ENCODE measurements at regions not wholly inside any gene's neighbourhood (a gene's known extent, or its start where the extent isn't known, plus 50 kb on each side); places are given as distances from the start of the nearest gene placed in this dataset.

GRCh38 chr5:61621202-61621650 lies 289.2 kb downstream of the ZSWIM6 start:
- DNase-seq (ENCODE audit: low read depth in 2 of 2, low spot score in 1 of 2): no peak

GRCh38 chr5:61622156-61622555 lies 290.1 kb downstream of the ZSWIM6 start:
- DNase-seq (ENCODE audit: low read depth in 2 of 2, low spot score in 1 of 2): no peak

GRCh38 chr5:61623401-61624069 lies 291.5 kb downstream of the ZSWIM6 start:
- DNase-seq (ENCODE audit: low read depth in 2 of 2, low spot score in 1 of 2): no peak

GRCh38 chr5:61624553-61625136 lies 292.6 kb downstream of the ZSWIM6 start:
- no peak for DNase-seq (ENCODE audit: low read depth in 2 of 2, low spot score in 1 of 2)

- no peak for DNase-seq (ENCODE audit: low read depth in 2 of 2, low spot score in 1 of 2)
Measured at GRCh38 chr5:61625137-61625561, 293.1 kb downstream of the ZSWIM6 start.

- no peak for DNase-seq (ENCODE audit: low read depth in 2 of 2, low spot score in 1 of 2)
Measured at GRCh38 chr5:61625681-61626621, 293.9 kb downstream of the ZSWIM6 start.

- DNase-seq (ENCODE audit: low read depth in 2 of 2, low spot score in 1 of 2): no peak
Measured at GRCh38 chr5:61626639-61627282, 294.7 kb downstream of the ZSWIM6 start.

GRCh38 chr5:61627531-61627930 lies 295.5 kb downstream of the ZSWIM6 start:
- DNase-seq (ENCODE audit: low read depth in 2 of 2, low spot score in 1 of 2): no peak

GRCh38 chr5:61630908-61631307 lies 298.9 kb downstream of the ZSWIM6 start:
- no peak for DNase-seq (ENCODE audit: low read depth in 2 of 2, low spot score in 1 of 2)

GRCh38 chr5:61631438-61631941 lies 299.4 kb downstream of the ZSWIM6 start:
- no peak for DNase-seq (ENCODE audit: low read depth in 2 of 2, low spot score in 1 of 2)

- DNase-seq (ENCODE audit: low read depth in 2 of 2, low spot score in 1 of 2): no peak
Measured at GRCh38 chr5:61632064-61632463, 300.0 kb downstream of the ZSWIM6 start.

- DNase-seq (ENCODE audit: low read depth in 2 of 2, low spot score in 1 of 2): no peak
Measured at GRCh38 chr5:61635271-61635670, 303.2 kb downstream of the ZSWIM6 start.

- no peak for DNase-seq (ENCODE audit: low read depth in 2 of 2, low spot score in 1 of 2)
Measured at GRCh38 chr5:61637566-61637965, 305.5 kb downstream of the ZSWIM6 start.

GRCh38 chr5:61638476-61638875 lies 306.4 kb downstream of the ZSWIM6 start:
- no peak for DNase-seq (ENCODE audit: low read depth in 2 of 2, low spot score in 1 of 2)

- no peak for DNase-seq (ENCODE audit: low read depth in 2 of 2, low spot score in 1 of 2)
Measured at GRCh38 chr5:61640179-61641021, 308.3 kb downstream of the ZSWIM6 start.

GRCh38 chr5:61641748-61642565 lies 309.9 kb downstream of the ZSWIM6 start:
- DNase-seq (ENCODE audit: low read depth in 2 of 2, low spot score in 1 of 2): no peak

GRCh38 chr5:61647672-61648071 lies 315.6 kb downstream of the ZSWIM6 start:
- no peak for DNase-seq (ENCODE audit: low read depth in 2 of 2, low spot score in 1 of 2)

- DNase-seq (ENCODE audit: low read depth in 2 of 2, low spot score in 1 of 2): no peak
Measured at GRCh38 chr5:61649231-61649630, 317.2 kb downstream of the ZSWIM6 start.

GRCh38 chr5:61649971-61650370 lies 317.9 kb downstream of the ZSWIM6 start:
- DNase-seq (ENCODE audit: low read depth in 2 of 2, low spot score in 1 of 2): no peak
